Transverse colon (tissue), 4 donors: ENCODE measurements at regions not wholly inside any gene's neighbourhood (a gene's known extent, or its start where the extent isn't known, plus 50 kb on each side); places are given as distances from the start of the nearest gene placed in this dataset.

Experiments used
- DNase-seq: peaks from one replicate; pipeline ENCODE4 v3.0.0-alpha.2; 2019
- H3K27ac ChIP-seq, 4 donors: fragments of 200-600 bp; sonication (generic); 2 replicates each; pipeline ENCODE4 v1.5.1; 2016 to 2018; ENCODE audit warnings: inconsistent platforms in 4 of 4
- H3K27me3 ChIP-seq: fragments of 200-600 bp; sonication (generic); 2 replicates; pipeline ENCODE4 v1.5.1; 2017; ENCODE audit warnings: inconsistent platforms
- H3K36me3 ChIP-seq, 4 donors: fragments of 200-600 bp; sonication (generic); 2 replicates each; pipeline ENCODE4 v1.5.1; 2017 to 2019; ENCODE audit warnings: inconsistent platforms in 4 of 4
- H3K4me1 ChIP-seq, 4 donors: fragments of 200-600 bp; sonication (generic); 2 replicates each; pipeline ENCODE4 v1.5.1; 2017 to 2020; ENCODE audit warnings: inconsistent platforms in 4 of 4
- H3K4me3 ChIP-seq, 4 donors: fragments of 200-600 bp; sonication (generic); 1 replicate in 1 of 4; 2 replicates in 3 of 4; pipeline versions ENCODE4 v1.5.1 to v1.6.1; 2017 to 2019; ENCODE audit warnings: inconsistent platforms in 4 of 4
- H3K9me3 ChIP-seq, 2 donors: fragments of 200-600 bp; sonication (generic); 2 replicates each; pipeline ENCODE4 v1.5.1; 2017 to 2019; ENCODE audit warnings: inconsistent platforms in 2 of 2
- CTCF ChIP-seq, 5 experiments: fragments of 200-600 bp in 3 of 5; fragments of 450-650 bp in 2 of 5; sonication (generic) in 3 of 5; IDR thresholded peaks; 1 replicate in 2 of 5; 2 replicates in 3 of 5; pipeline ENCODE4 v1.5.1; 2016 to 2017; ENCODE audit warnings: antibody characterized with exemption in 5 of 5, inconsistent platforms in 3 of 5, mild to moderate bottlenecking in 2 of 5, moderate library complexity in 1 of 5
- EP300 ChIP-seq: sonication (generic); formaldehyde crosslinking; IDR thresholded peaks from one replicate; pipeline ENCODE4 v1.6.1; 2017; ENCODE audit warnings: antibody characterized with exemption, low read depth
- POLR2A ChIP-seq: fragments of 450-650 bp; IDR thresholded peaks from one replicate; pipeline ENCODE4 v1.6.1; 2016; ENCODE audit warnings: antibody characterized with exemption, mild to moderate bottlenecking, moderate library complexity
- POLR2AphosphoS5 ChIP-seq, 3 donors: sonication (generic); formaldehyde crosslinking; IDR thresholded peaks; one replicate each; pipeline ENCODE4 v1.6.1; 2016; ENCODE audit warnings: antibody characterized with exemption in 3 of 3
- WGBS, 2 donors: methylation state at CpG; one replicate each; pipeline ENCODE4 v1.1.5; 2018; ENCODE audit warnings: low coverage in 1 of 2; 5-methylcytosine and 5-hydroxymethylcytosine counted together
- in situ Hi-C, 4 donors: fragments of 200-750 bp; cut with MboI; loops; one replicate each; pipeline versions ENCODE4 v1.15.0 to v1.15.1; 2017; ENCODE audit warnings: low sequenced_read_pairs in 3 of 4, low pct_ligation_motif_present in 1 of 4, low pct_unique_long_range_greater_than_20kb in 1 of 4
- intact Hi-C: fragments of 100-400 bp; cut with DNase I; formaldehyde crosslinking; loops from one replicate; pipeline ENCODE4 v1.15.1; 2023; ENCODE audit warnings: low total_unique reads

GRCh38 chr10:112024079-112024478 lies 159.5 kb downstream of the GPAM start:
- H3K4me3 ChIP-seq: no peak overlapping the region
- intact Hi-C loops: no loop called here
- H3K36me3 ChIP-seq: no peaks in the 10 kb centered on the region
- H3K4me1 ChIP-seq: no peaks in the 10 kb centered on the region
- no peaks in the 10 kb centered on the region for H3K27me3 ChIP-seq
- no peak for DNase-seq
- H3K9me3 ChIP-seq: no peaks in the 10 kb centered on the region
- in situ Hi-C loops: no loop called here
- no peak overlapping the region for H3K27ac ChIP-seq
- no peak for TF ChIP-seq POLR2AphosphoS5 (IDR thresholded peaks at IDR 0.05)
- TF ChIP-seq CTCF (IDR thresholded peaks at IDR 0.05): no peak
- TF ChIP-seq POLR2A: no peak
- no peak for TF ChIP-seq EP300

GRCh38 chr10:112025228-112025627 lies 158.3 kb downstream of the GPAM start:
- Histone ChIP-seq H3K4me1 (no peaks in the 10 kb centered on the region), H3K4me3 (no peak overlapping the region), H3K36me3 (no peaks in the 10 kb centered on the region), H3K9me3 (peaks cover 0 to 6% of the 10 kb centered on the region in 2 donors), H3K27ac (no peak overlapping the region), H3K27me3 (no peaks in the 10 kb centered on the region)
- TF ChIP-seq EP300: no peak
- no peak for TF ChIP-seq POLR2A
- no peak for TF ChIP-seq POLR2AphosphoS5 (IDR thresholded peaks at IDR 0.05)
- no peak for TF ChIP-seq CTCF (IDR thresholded peaks at IDR 0.05)
- WGBS, 2 donors: 47 to 80% methylated on average over 2 to 4 of the region's 4 CpGs
- intact Hi-C loops (no loop called here), in situ Hi-C loops (no loop called here)
- no peak for DNase-seq

GRCh38 chr10:112026438-112026837 lies 157.1 kb downstream of the GPAM start:
- no peaks in the 10 kb centered on the region for H3K4me1 ChIP-seq
- H3K27me3 ChIP-seq: no peaks in the 10 kb centered on the region
- no peak overlapping the region for H3K27ac ChIP-seq
- in situ Hi-C loops (no loop called here), intact Hi-C loops (no loop called here)
- 69 to 75% methylated on average over 4 of the region's 4 CpGs for WGBS, 2 donors
- no peaks in the 10 kb centered on the region for H3K36me3 ChIP-seq
- H3K9me3 ChIP-seq: peaks cover 0 to 9% of the 10 kb centered on the region in 2 donors
- no peak for DNase-seq
- H3K4me3 ChIP-seq: no peak overlapping the region
- TF ChIP-seq POLR2A (no peak), CTCF (IDR thresholded peaks at IDR 0.05) (no peak), POLR2AphosphoS5 (IDR thresholded peaks at IDR 0.05) (no peak), EP300 (no peak)

GRCh38 chr10:112027731-112028280 lies 155.8 kb downstream of the GPAM start:
- H3K27ac ChIP-seq: no peak overlapping the region
- H3K4me3 ChIP-seq: no peak overlapping the region
- no peak for DNase-seq
- peaks cover 0 to 9% of the 10 kb centered on the region in 2 donors for H3K9me3 ChIP-seq
- H3K4me1 ChIP-seq: no peaks in the 10 kb centered on the region
- in situ Hi-C loops (no loop called here), intact Hi-C loops (no loop called here)
- no peaks in the 10 kb centered on the region for H3K27me3 ChIP-seq
- no peak for TF ChIP-seq POLR2AphosphoS5 (IDR thresholded peaks at IDR 0.05)
- TF ChIP-seq CTCF (IDR thresholded peaks at IDR 0.05): no peak
- TF ChIP-seq EP300: no peak
- no peak for TF ChIP-seq POLR2A
- WGBS, 2 donors: 82 to 87% methylated on average over 4 of the region's 4 CpGs
- H3K36me3 ChIP-seq: no peaks in the 10 kb centered on the region
